22Rv1 (cell line): ENCODE measurements at regions not wholly inside any gene's neighbourhood (a gene's known extent, or its start where the extent isn't known, plus 50 kb on each side); places are given as distances from the start of the nearest gene placed in this dataset.

Source experiments
- ZFX ChIP-seq: fragments of 450-650 bp; IDR thresholded peaks from 2 replicates; pipeline ENCODE4 v1.6.1; 2017; ENCODE audit warnings: antibody characterized with exemption, borderline replicate concordance
- TF ChIP-seq, protein P1 (sequence below): fragments of 450-650 bp; IDR thresholded peaks from 2 replicates; pipeline ENCODE4 v1.5.1; 2017; ENCODE audit warnings: mild to moderate bottlenecking

DNA sequence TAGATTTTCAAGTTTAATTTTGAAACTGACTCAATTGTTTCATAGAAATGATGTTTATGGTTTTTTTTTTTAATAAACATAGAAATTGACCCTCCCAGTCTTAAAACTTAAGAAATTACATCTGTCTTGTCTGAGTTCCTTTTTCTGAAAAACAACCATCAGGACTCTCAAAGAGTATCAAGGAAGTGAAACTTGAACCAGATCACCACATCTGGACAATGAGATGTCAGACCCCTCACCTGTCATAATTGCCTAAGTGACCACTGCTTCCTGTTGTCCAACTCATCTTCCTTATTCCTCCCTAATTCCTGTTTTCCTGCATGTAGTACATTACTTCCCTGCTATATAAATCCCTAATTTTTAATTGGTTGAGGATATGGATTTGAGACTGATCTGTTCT, 441.5 kb upstream of the ARHGEF26 start:
- TF ChIP-seq, protein P1, sequence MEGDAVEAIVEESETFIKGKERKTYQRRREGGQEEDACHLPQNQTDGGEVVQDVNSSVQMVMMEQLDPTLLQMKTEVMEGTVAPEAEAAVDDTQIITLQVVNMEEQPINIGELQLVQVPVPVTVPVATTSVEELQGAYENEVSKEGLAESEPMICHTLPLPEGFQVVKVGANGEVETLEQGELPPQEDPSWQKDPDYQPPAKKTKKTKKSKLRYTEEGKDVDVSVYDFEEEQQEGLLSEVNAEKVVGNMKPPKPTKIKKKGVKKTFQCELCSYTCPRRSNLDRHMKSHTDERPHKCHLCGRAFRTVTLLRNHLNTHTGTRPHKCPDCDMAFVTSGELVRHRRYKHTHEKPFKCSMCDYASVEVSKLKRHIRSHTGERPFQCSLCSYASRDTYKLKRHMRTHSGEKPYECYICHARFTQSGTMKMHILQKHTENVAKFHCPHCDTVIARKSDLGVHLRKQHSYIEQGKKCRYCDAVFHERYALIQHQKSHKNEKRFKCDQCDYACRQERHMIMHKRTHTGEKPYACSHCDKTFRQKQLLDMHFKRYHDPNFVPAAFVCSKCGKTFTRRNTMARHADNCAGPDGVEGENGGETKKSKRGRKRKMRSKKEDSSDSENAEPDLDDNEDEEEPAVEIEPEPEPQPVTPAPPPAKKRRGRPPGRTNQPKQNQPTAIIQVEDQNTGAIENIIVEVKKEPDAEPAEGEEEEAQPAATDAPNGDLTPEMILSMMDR = no peak
- no peak for TF ChIP-seq ZFX
